ENCODE measurements at regions not wholly inside any gene's neighbourhood (a gene's known extent, or its start where the extent isn't known, plus 50 kb on each side); places are given as distances from the start of the nearest gene placed in this dataset.

DNA sequence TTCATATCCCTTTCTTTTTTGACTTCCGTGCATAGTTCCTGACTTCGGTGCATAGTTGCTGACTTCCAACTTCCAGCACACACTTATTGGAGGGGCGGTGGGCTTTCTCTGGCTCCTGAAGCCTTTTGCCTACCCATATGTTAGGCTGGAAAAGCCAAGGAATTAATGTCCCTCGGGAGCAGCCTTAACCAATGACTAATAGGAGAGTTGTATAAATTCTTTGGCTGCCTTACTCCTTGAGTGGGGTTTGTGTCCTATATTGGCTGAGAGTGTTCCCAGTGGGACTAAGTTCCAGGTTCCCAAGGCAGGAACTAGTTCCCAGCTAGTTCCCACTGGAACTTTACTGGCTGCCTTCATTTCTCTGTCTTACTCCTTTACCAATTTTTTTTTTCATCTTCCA lies 105.7 kb downstream of the ZNF326 start:
- intact Hi-C loops (cut with DNase I), result no loop called here
- no peak for ATAC-seq

DNA sequence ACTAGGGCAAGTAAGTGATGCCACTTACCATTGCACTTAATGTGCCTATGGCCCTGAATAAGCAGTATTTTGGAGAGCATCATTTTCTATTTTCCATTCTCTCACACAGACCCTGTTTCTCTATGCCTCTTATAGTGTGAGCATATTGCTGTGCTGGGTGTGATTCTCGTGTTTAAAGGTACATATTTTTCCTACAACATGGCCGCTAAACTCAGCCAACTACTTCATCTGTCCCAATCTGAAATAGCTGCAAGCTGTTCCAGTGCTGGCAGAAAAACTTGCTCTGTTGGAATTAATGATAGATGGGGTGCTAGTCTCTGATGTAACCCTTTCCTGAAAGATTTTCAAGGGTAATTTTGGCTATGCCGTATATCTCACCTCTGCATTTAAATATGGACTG lies 97.5 kb downstream of the ZNF326 start:
- Histone ChIP-seq H3K4me1 (no peaks in the 10 kb centered on the region), H3K9me3 (peaks cover 0 to 6% of the 10 kb centered on the region in 2 donors), H3K27ac (no peak overlapping the region), H3K4me3 (no peak overlapping the region), H3K27me3 (no peaks in the 10 kb centered on the region), H3K36me3 (no peaks in the 10 kb centered on the region)
- ATAC-seq (no peak), DNase-seq (no peak)
- intact Hi-C loops (cut with DNase I), result no loop called here
- TF ChIP-seq, protein P1, sequence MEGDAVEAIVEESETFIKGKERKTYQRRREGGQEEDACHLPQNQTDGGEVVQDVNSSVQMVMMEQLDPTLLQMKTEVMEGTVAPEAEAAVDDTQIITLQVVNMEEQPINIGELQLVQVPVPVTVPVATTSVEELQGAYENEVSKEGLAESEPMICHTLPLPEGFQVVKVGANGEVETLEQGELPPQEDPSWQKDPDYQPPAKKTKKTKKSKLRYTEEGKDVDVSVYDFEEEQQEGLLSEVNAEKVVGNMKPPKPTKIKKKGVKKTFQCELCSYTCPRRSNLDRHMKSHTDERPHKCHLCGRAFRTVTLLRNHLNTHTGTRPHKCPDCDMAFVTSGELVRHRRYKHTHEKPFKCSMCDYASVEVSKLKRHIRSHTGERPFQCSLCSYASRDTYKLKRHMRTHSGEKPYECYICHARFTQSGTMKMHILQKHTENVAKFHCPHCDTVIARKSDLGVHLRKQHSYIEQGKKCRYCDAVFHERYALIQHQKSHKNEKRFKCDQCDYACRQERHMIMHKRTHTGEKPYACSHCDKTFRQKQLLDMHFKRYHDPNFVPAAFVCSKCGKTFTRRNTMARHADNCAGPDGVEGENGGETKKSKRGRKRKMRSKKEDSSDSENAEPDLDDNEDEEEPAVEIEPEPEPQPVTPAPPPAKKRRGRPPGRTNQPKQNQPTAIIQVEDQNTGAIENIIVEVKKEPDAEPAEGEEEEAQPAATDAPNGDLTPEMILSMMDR (IDR thresholded peaks at IDR 0.05), result no peak

More for the DNA sequence above, 105.7 kb downstream of the ZNF326 start:
- peaks cover 0 to 5% of the 10 kb centered on the region in 2 donors for H3K27me3 ChIP-seq
- no peak overlapping the region for H3K27ac ChIP-seq
- DNase-seq, result no peak
- H3K4me3 ChIP-seq, result no peak overlapping the region
- TF ChIP-seq, protein P1 (IDR thresholded peaks at IDR 0.05), result no peak
- H3K9me3 ChIP-seq, result peaks cover 0 to 3% of the 10 kb centered on the region in 2 donors
- H3K4me1 ChIP-seq, result no peaks in the 10 kb centered on the region
- no peaks in the 10 kb centered on the region for H3K36me3 ChIP-seq

All from left lung (tissue), 4 donors.